Urinary bladder (tissue), 3 donors: ENCODE measurements at regions not wholly inside any gene's neighbourhood (a gene's known extent, or its start where the extent isn't known, plus 50 kb on each side); places are given as distances from the start of the nearest gene placed in this dataset.

ENCODE experiments used
- DNase-seq: peaks from one replicate; pipeline ENCODE4 v3.0.0-alpha.2; 2015; ENCODE audit errors: extremely low spot score
- H3K27ac ChIP-seq: one replicate; pipeline ENCODE4 v1.5.1; 2013; ENCODE audit warnings: low read depth, mild to moderate bottlenecking, moderate library complexity
- H3K36me3 ChIP-seq: one replicate; pipeline ENCODE4 v1.6.1; 2013; ENCODE audit warnings: mild to moderate bottlenecking, moderate library complexity; ENCODE audit not compliant: insufficient read depth
- H3K4me1 ChIP-seq: one replicate; pipeline ENCODE4 v1.6.1; 2013; ENCODE audit warnings: mild to moderate bottlenecking, moderate library complexity; ENCODE audit not compliant: insufficient read depth
- H3K4me3 ChIP-seq: one replicate; pipeline ENCODE4 v1.5.1; 2013; ENCODE audit warnings: low read depth, low read length
- WGBS: extraction: QIAGEN DNeasy Blood & Tissue Kit; methylation state at CpG from one replicate; pipeline ENCODE4 v1.1.7; 2013; 5-methylcytosine and 5-hydroxymethylcytosine counted together
- donor health status: healthy with polysubstance abuse.
- donor health status: healthy.

DNA sequence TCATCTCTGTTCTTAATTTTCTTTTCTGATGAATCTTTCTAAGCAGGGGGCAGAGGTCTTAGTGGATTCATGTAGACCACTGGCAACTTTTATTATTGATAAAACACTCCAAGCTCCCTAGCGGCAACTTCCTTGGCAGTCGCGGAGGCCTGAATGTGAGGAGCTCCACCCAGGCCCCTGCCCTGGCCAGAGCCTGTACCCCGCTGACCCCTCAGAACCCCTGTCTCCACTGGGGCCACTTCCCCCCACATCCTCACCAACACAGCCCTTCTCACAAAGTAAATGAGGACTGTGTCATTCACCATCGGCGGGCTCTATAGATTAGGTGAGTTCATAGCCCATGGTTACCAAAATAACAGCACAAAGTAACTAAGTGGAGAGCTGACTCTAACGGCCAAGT, 111.6 kb downstream of the TPRA1 start:
- H3K27ac ChIP-seq = no peak overlapping the region
- 78% methylated on average over 7 of the region's 7 CpGs for WGBS

DNA sequence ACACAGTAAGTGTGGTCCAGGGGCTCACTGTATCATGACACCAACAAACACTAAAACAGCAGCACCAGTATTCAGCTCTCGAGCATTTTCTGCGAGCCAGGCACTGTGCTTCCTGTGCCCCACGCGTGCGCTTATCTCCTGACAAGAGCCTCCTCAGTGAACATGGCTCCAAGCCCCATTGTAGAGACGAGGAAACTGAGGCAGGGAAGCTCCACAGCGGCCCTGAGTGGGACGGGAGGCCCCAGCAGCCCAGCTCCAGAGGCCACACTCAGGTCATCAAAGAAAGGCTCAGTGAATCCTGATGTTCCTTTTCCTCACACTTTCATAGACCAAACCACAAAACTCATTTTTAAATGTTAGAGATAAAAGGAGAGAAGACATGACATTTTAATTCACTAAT, 113.1 kb downstream of the TPRA1 start:
- Histone ChIP-seq H3K4me3 (no peak overlapping the region), H3K4me1 (no peaks in the 10 kb centered on the region), H3K27ac (no peak overlapping the region), H3K36me3 (no peaks in the 10 kb centered on the region)
- DNase-seq = no peak
- 71% methylated on average over 8 of the region's 8 CpGs for WGBS

More for the DNA sequence above, 111.6 kb downstream of the TPRA1 start:
- no peak overlapping the region for H3K4me3 ChIP-seq
- no peaks in the 10 kb centered on the region for H3K4me1 ChIP-seq
- H3K36me3 ChIP-seq = no peaks in the 10 kb centered on the region
- DNase-seq = no peak

DNA sequence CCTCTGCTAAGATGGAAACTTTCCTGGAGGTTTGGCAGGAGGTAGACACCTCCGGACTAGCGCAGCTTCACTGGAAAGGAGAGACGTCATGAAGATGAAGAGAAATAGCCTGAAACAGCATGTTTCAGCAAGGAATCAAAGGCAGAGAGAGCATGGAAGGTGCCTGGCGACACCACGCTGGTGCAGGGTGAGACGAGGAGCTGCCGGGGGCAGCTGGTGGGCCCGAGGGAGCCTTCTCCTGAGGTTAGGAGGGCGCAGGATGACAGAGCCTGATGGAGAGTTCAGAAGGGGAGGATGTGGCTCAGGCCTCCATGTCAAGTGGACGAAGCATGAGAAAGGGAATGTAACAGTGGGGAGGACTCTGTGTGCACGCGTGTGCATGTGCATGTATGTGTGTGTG, 113.6 kb downstream of the TPRA1 start:
- no peak overlapping the region for H3K4me3 ChIP-seq
- 78% methylated on average over 12 of the region's 12 CpGs for WGBS

DNA sequence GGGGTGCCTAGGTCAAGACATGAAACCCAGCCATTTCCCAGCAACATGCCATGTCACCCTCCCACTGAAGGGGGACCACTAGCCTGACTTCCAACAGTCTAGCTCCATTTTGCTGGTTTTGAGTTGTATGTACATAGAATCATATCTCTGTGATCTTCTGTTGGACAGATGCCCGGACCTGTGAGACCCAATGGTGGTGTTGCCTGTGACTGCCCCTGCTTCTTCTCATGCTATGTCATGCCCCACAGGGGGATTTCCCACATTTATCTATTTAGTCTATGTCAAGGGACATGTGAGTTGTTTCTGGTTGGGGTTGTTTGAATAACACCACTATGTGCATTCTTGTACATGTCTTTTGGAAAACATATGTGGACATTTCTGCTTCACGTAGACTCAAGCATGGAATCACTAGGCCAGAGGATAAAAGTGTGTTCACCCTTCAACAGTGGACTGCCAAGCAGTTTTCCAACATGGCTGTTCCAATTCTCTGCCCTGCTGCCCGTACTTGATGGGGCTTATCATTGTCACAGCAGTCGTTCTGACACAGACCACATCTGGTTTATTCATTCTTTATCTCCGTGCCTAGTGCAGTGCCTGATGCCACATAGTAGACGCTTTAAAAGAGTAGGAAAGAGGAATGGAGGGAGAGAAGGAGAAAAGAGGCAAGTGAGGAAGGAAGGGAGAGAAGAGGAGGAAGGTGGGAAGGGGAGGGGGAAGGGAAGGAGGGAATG, 114.4 kb downstream of the TPRA1 start:
- WGBS = 79% methylated on average over 6 of the region's 6 CpGs
- Histone ChIP-seq H3K4me1 (no peaks in the 10 kb centered on the region), H3K4me3 (no peak overlapping the region), H3K36me3 (no peaks in the 10 kb centered on the region), H3K27ac (no peak overlapping the region)
- no peak for DNase-seq

More for the DNA sequence above, 113.6 kb downstream of the TPRA1 start:
- DNase-seq = no peak
- Histone ChIP-seq H3K27ac (no peak overlapping the region), H3K36me3 (no peaks in the 10 kb centered on the region), H3K4me1 (no peaks in the 10 kb centered on the region)

DNA sequence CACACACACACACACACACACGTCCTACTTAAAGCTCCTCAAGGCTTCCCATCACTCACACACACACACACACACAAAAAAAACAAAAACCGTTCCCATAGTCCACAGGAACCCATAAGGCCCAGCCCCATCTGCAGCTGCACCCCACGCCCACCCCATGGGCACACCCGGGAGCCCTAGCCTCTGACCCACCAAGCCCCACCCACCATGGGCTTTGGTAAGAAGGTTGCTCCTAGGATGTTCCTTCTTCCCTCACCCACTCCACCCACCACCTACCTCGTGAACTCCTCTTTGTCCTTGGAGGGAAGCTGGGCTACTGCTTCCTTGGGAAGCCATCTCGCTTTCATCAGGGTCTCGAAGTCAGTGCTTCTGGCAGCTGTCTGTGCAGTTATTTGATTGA, 115.1 kb downstream of the TPRA1 start:
- Histone ChIP-seq H3K36me3 (no peaks in the 10 kb centered on the region), H3K27ac (no peak overlapping the region), H3K4me1 (no peaks in the 10 kb centered on the region), H3K4me3 (no peak overlapping the region)
- 77% methylated on average over 7 of the region's 7 CpGs for WGBS
- DNase-seq = no peak

DNA sequence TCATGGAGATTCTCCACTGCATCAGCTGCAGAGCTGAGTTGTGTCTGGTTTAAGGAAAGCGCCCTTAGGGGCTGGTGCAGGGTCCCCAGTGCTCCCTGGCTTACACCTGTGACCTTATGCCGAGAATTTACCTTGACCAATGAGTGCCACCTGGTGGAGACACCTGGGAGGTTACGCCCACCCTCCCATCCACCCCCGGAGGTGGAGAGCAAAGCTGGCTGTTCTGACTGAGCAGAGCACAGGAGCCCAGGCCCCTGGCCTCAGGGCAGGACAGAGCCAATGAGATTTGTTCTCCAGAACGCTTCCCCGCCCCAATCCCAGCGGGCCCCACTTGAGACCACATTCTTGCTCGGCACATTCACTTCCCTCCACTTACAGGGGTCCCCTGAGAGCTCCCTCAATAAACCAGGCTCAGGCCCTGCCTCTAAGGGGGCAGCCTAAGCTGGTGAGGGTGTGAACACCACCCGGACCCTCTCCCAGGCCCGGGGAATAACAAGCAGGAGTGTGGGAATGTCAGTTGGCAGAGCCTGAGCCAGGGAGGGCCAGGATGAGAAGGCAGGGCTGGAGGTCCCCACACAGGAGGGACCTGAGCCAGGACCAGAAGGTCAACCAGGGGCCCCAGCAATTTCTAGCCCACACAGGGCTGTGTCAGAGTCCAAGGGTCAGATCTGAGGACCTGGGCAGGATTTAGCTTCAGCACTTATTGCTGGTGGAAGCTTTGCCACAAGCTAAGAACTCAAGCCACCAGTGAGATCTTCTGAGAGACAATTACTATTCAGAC, 117.1 kb downstream of the TPRA1 start:
- H3K4me1 ChIP-seq = no peaks in the 10 kb centered on the region
- DNase-seq = no peak
- 40% methylated on average over 10 of the region's 10 CpGs for WGBS
- no peak overlapping the region for H3K27ac ChIP-seq
- no peak overlapping the region for H3K4me3 ChIP-seq
- no peaks in the 10 kb centered on the region for H3K36me3 ChIP-seq

DNA sequence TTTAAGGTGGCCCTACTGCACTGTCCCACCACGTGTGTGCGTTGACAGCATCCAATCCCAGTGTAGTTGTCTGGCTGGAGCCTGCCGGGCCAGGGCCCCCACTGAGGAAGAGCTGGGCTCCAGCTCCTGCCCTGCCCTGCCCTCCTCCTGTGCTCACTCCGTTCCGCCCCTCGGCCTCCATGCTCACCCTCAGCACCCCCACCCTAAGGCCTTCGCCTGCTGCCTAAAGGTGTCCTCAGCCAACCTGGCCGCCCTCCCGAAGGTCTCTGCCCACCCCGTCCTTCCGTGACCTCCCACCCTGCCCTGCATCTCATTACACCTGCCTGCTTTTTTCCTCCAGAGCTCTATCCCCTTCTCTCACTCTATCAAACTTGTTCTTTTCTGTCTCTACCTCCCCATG, 118.0 kb downstream of the TPRA1 start:
- Histone ChIP-seq H3K4me3 (no peak overlapping the region), H3K4me1 (no peaks in the 10 kb centered on the region), H3K27ac (no peak overlapping the region), H3K36me3 (no peaks in the 10 kb centered on the region)
- 83% methylated on average over 11 of the region's 11 CpGs for WGBS
- DNase-seq = no peak

DNA sequence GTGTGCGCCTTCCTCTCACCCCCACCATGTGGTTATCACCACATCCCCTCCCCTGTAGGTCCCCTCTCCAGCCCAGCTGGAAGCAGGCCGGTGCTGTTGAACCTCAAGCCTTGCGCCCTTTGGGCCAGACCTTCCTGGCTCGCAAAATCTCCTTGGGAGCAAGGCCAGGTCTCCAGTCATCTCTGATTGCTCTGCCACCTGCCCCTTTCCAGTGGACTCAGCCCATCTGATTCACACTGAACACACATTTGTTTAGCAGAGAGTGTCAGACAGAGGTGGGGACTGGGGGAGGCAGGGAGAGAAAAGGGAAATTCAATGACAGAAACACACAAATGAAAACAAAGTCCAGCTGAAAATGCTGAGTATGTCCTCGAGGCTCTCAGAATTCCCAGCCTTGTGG, 119.4 kb downstream of the TPRA1 start:
- H3K36me3 ChIP-seq = no peaks in the 10 kb centered on the region
- WGBS = 75% methylated on average over 5 of the region's 5 CpGs
- no peaks in the 10 kb centered on the region for H3K4me1 ChIP-seq
- H3K27ac ChIP-seq = no peak overlapping the region
- H3K4me3 ChIP-seq = no peak overlapping the region
- DNase-seq = no peak

DNA sequence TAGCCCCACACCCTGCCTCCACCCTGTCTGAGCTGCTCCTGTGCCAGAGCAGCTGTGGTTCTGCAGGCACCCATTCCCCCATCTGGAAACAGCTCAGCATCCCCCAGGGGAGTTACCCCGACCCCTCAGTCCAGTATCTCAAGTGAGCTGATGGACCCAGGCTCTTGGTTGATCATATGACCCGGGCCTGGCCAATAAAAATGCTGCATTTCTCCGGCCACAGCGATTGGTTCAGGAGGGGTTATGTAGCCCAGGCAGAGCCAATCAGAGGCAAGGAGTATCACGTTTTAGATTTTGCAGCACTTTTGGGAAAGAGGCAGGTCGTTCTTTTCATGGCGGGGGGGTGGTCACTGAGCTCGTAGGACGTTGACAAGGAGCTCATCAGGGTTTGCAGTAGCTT, 120.8 kb downstream of the TPRA1 start:
- Histone ChIP-seq H3K4me1 (no peaks in the 10 kb centered on the region), H3K36me3 (no peaks in the 10 kb centered on the region), H3K4me3 (no peak overlapping the region), H3K27ac (no peak overlapping the region)
- 81% methylated on average over 9 of the region's 9 CpGs for WGBS
- DNase-seq = no peak

DNA sequence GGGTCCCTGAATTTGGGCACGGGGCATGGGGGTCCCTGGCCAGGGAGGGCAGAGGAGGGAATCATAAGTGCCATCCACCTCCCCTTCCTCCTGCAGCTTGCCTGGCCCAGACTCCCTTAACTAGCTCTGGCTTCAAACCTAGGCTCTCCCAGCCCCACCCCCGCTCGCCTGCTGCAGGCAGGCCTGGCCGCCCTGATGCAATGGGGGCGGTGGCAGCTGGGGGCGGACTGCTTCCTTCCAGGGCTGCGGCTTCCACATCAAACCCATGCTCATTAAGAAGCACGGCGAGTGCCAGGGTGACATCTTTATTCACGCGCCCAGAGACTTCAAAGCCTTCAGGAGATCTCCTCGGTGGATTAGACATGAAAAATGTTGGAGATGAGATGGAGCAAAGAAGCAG, 123.1 kb downstream of the TPRA1 start:
- Histone ChIP-seq H3K36me3 (no peaks in the 10 kb centered on the region), H3K4me1 (no peaks in the 10 kb centered on the region), H3K4me3 (no peak overlapping the region), H3K27ac (no peak overlapping the region)
- DNase-seq = no peak
- 48% methylated on average over 12 of the region's 12 CpGs for WGBS

DNA sequence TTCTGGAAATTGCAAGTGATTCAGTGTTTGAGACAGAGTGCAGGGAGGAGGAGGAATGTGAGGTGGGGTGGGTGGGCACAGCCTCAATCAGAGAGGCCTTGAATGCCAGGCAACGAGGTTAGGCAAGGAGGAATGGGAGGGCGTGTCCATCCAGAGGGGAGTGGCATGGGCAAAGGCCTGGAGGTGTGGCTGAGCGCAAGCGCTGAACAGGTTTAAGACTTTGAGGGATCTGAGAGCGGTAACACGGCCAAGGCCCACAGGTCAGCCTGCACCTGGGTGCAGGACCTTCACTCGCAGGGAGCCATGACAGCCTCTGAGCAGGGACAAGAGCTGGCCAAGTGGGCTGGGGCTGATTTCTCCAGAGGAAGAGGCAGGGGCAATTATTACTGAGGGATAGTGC, 125.9 kb downstream of the TPRA1 start:
- DNase-seq = no peak
- Histone ChIP-seq H3K4me1 (no peaks in the 10 kb centered on the region), H3K4me3 (no peak overlapping the region), H3K27ac (no peak overlapping the region), H3K36me3 (no peaks in the 10 kb centered on the region)
- WGBS = 78% methylated on average over 7 of the region's 7 CpGs

DNA sequence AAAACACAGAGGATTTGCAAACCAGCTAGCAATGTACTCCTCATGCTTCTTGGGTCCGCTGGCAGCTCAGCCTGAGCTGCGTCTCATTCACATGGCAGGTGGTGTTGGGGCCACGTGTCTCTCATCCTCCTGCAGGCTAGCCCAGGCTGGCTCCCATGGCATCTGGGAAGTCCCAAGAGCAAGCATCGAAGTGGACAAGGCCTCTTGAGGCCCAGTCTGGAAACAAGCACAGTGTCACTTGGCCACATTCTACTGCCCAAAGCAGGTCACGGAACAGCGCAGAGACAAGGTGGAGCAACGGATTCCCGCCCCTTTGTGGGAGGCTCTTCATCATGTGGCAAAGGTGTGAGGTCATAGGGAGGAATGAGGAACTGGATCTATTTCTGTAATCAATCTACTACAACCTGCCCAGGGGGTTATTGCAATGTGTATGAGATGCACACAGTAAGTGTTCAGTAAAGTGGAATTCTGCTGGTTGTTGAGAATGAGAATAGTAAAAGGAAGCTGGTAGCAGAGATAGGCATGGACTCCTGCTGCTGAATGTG, 128.3 kb downstream of the TPRA1 start:
- Histone ChIP-seq H3K4me1 (no peaks in the 10 kb centered on the region), H3K36me3 (no peaks in the 10 kb centered on the region), H3K4me3 (no peak overlapping the region), H3K27ac (no peak overlapping the region)
- WGBS = 87% methylated on average over 8 of the region's 8 CpGs
- no peak for DNase-seq

DNA sequence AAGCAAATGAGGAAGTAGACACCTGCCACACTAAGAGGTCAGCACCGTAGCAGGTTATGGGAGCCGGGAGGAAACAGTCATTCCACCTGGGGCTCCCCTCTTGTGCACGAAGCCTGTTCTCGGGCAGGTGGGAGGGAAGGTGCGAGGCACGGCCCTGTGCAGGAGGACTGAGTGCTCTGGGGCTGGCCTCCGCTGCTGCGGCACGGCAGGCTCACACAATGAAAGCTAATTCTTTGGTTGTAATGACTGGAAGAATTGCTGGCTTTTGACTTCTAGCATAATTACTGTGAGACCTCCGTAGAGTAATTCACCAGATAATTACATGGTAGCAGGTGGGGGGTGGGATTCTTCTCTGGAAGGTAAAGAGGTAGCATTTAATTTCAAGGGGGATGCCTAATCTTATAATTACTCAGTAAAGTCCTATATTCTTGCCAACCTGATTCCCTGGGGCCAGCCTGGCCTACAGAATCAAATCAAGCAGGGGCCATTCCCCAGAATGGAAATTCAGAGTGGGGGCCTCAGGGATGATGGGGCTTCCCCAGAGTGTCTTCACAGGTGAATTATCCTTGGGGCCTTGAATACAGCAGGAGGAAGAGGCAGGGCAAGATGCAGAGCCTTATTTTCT, 129.1 kb downstream of the TPRA1 start:
- 70% methylated on average over 10 of the region's 10 CpGs for WGBS
- Histone ChIP-seq H3K27ac (no peak overlapping the region), H3K4me1 (no peaks in the 10 kb centered on the region), H3K36me3 (no peaks in the 10 kb centered on the region), H3K4me3 (no peak overlapping the region)
- DNase-seq = no peak

DNA sequence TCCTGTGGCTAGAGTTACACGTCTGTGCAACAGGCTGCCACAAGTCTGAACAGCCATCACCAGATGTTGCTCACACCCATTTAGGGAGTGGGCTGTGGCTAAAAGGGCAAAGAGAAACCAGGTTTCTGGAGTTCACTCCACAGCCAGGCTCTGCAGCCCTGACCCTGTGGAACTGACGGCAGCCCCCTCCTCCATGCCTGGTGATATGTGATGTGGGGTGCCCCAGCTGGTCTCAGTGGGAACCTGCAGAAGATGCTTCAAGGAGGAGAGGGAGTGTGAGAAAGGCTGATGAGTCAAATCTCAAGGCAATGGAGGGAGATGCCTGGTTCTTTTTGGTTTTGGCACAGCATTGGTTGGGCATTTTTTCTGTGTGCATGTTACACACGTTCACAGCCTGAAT, 130.6 kb downstream of the TPRA1 start:
- H3K27ac ChIP-seq = no peak overlapping the region
- no peak for DNase-seq
- no peak overlapping the region for H3K4me3 ChIP-seq
- H3K36me3 ChIP-seq = no peaks in the 10 kb centered on the region
- 59% methylated on average over 3 of the region's 3 CpGs for WGBS
- peaks cover 2% of the 10 kb centered on the region for H3K4me1 ChIP-seq
